HG02884 (cell line): ENCODE measurements at regions not wholly inside any gene's neighbourhood (a gene's known extent, or its start where the extent isn't known, plus 50 kb on each side); places are given as distances from the start of the nearest gene placed in this dataset.

Experiments used
- ATAC-seq: cut with Tn5 transposase; IDR thresholded peaks from one replicate; pipeline ENCODE4 v1.9.1; 2021; ENCODE audit warnings: mild to moderate bottlenecking, moderate library complexity; ENCODE audit not compliant: unreplicated experiment

DNA sequence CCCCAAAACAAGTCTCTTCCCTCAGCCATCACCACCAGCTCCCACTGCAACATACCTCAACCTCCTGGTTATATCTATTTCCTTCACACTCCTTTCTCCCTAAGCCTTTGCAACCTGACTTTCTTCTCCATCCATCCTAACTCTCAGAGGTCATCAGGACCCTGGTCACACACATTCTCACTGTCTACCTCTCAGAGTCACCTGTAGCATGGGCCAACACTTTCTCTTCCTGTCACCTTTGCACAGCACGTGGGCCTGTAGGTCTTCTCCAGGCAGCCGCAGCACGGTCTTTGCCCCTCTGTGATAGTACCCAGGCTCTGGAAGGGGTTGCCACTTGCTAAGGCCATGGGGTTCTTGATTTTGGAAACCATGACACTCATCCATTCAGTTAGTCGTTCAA is 921.1 kb downstream of the UQCRFS1 start:
- ATAC-seq, result no peak

DNA sequence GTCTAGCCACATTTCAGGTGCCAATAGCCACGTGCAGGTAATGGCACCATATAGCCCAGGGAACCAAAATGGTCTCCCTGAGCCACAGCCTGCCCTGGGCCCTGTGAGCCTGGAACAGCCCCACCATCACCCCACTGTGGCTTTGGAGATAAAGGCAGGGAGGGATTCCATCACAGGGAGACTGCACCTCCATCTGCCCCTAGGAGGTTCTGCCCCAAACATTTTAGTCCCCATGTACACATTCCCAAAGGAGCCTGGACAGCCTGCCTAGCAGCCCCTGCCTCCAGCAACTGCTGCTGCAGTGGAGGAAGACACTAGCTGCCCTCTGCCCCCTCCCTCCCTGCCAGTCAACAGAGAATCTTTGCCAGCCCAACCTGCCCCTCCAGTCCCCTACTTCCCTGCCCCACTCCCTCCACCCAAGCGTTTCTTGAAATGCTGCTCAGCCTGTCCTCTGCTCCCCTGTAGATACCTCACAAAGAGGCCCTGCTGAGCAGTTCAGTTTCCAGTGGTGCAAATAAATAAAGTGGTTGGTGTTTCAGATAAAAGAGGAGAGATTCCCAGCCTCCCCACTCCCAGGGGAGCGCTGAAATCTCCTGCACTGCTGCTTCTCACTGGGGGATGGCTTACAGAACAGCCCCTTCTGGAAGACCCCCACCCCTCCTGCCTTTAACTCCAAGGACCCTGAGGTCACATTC is 921.8 kb downstream of the UQCRFS1 start:
- no peak for ATAC-seq

DNA sequence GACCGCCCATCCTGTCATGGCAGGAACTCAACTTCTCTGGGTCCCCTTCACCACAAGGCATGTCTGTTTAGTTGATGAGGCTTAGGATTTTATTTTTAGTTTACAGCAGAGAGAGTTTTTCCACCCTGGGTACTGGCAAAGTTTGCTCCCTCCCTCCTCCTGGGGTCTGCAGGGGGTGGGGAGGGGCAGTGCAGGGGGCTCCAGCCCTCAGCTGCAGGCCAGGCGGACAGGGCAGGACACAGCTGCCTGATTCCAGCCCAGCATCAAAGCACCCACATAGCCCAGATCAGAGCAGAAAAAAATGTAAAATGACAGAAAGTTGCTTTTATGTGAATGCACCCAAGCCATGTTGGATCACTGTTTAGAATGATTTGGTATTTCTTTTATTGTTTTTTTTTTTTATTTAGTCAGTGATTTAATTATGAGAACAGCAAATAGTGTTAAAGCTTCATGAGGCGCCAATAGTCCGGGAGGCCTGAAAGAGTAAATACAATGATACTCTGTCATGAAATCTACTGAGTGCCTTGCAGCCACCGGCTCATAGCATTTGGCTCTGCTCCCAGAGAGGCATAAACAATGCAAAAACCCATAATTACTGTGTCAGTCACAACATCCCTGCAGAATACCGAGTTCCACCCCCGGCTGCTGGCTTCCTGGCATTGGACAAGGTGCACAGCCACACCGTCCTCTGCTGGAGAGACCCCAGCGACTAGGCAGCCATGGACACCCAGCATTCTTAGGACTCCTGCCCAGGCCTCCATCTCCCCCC is 923.5 kb downstream of the UQCRFS1 start:
- ATAC-seq, result no peak

DNA sequence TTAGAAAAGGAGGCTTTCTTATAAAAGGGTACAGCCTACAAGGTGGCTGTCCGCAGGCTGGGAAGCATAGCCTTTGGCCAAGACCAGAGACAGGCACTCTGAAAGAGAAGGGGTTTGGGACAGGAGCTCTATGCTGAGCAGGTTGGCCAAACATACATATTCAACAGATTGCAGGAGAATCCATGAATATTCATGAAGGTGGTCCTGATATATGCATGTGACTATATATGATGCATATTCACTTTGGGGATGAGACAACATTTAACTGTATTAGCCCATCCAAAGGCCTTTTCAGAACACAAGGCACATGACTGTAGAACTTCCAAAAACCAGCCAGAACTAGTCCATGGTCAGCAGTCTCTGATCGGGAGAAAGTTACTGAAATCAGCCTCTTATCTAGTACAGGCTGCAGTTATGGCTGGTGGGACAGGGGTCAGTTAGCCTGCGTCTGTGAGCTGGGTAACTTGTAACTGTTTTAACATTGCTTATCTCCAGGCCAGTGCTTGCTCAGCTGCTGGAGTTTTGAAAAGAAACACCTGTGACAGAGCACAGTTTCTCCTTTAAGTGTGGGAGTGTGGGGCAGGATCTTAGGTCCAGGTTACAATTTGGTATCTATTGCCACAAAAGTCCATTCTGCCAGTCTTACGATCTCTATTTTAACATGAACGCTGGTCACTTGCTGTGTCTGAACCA is 924.2 kb downstream of the UQCRFS1 start:
- ATAC-seq, result no peak

DNA sequence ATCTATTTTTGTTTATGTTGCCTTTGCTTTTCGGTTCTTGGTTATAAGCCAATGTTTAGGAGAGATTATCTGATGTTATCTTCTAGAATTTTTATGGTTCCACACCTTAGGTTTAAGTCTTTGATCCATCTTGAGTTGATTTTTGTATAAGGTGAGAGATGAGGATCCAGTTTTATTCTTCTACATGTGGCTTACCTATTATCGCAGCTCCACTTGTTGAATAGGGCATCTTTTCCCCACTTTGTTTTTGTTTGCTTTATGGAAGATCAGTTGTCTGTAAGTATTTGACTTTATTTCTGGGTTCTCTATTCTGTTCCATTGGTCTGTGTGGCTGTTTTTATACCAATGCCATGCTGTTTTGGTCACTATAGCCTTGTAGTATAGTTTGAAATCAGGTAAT is 927.0 kb downstream of the UQCRFS1 start:
- no peak for ATAC-seq

DNA sequence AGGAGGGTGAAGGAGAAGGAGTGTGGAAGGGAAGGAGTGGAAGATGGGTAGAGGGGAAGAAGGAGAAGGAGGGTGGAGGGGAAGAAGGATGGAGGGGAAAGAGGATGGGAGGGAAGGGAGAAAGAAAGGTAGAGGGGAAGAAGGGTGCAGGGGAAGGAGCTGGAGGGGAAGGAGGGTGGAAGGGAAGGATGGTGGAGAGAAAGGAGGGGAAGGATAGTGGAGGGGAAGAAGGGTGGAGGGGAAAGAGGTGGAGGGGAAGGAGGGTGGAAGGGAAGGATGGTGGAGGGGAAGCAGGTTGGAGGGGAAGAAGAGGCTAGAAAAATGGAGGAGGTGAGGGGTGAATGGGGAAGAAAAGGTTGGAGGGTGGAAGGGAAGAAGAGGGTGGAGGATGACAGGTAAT is 927.9 kb downstream of the UQCRFS1 start:
- ATAC-seq, result no peak

DNA sequence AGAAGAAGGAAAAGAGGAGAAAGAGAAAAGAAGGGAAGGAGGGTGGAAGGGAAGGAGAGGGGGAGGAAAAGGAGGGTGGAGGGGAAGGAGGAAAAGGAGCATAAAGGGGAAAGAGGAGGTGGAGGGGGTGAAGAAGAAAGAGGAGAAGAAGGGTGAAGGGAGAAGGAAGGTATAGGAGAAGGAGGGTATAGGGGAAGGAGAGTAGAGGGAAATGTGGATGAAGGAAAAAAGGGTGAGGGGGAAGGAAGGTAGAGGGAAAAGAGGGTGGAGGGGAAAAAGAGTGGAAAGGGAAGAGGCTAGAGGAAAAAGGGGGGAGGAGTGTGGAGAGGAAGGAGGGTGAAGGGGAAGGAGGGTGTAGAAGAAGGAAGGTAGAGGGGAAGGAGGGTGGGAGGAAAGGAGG is 928.6 kb downstream of the UQCRFS1 start:
- ATAC-seq, result no peak

DNA sequence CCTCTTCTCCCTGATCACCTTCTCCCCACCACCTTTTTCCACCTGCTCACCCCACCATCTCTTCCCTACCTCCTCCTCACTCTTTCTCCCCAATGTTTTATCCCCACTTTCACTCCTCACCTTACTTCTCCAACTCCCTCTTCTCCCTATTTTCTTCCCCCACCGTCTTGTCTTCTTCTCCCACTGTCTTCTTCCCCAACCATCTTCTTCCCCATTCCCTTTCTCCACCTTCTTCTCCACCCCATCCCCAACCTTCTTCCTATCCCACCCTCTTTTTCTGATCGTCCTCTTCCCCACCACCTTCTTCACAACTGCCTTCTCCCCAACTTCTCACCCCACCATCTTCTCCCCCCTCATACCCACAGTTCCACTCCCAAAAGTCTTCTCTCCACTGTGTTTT is 929.4 kb downstream of the UQCRFS1 start:
- ATAC-seq, result no peak

DNA sequence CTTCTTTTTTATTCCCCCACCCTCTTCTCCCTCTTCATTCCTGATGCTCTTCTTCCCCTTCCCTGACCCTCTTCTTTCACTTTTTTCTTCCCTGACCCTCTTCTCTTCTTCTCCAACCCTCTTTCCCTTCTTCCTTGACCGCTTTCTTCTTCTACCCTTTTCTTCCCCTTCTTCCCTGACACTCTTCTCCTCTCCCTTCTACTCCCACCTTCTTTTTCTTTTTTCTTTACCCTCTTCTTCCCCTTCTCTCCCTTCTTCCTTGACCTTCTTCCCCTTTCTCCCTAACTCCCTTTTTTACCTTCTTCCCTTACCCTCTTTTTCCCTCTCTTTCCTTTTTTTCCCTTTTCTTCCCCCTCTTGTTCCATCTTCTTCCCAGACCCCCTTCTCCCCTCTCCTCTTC is 931.3 kb downstream of the UQCRFS1 start:
- no peak for ATAC-seq

DNA sequence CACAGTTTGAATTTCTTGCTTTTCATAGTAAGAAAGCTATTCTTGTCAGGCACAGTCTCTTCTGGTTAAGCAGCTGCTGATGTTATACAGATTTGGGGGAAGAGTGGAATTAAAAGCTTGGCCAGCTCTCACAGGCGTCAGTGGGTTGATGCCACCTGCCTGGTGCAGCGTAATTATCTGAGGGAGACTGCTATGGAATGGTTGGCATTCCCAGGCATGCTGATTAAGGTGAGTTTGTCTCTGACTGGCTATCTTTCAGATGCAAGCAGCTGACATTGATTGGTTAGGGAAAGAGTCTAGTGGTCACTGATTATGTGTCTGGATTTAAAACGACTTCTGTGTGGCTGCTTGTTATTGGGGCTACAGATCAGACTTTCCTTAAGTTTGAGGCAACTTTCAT is 948.4 kb downstream of the UQCRFS1 start:
- no peak for ATAC-seq

DNA sequence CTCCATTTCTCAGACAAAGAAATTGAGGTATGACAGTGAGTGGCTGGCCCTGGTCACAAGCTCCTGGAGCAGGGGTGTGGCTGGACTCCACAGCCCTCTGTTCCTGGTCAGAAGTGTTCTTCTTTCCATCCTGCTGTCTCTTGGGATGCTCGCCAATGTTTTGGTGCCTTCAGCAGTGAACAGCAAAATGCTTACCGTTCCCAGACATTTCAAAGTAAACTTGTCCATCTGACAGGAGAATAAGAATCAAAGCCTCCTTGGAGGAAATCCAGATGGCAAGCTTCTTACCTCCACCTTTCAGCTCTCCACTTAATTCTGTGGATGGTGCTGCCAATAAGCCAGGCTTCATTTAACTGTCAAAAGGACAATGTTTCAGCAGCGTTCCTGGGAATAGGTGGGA is 954.1 kb downstream of the UQCRFS1 start:
- ATAC-seq, result no peak

DNA sequence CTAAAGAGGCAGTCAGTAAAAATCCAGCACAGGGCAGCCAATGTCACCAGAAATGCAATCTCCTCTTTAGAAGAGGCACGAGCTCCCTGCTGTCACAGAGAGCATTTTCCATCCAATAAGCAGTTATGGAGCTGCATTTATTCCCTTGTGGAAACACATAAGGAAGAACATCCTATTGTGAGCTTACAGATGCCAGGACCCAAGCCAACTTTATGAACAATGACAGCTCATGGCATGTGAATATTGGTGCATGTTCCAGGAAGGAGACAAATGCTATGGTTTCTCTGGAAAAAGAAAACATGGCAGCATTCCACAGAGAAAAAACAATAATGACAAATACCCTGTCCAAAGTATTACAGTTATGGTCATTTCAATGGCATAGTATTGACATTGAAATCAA is 955.6 kb downstream of the UQCRFS1 start:
- ATAC-seq, result no peak

DNA sequence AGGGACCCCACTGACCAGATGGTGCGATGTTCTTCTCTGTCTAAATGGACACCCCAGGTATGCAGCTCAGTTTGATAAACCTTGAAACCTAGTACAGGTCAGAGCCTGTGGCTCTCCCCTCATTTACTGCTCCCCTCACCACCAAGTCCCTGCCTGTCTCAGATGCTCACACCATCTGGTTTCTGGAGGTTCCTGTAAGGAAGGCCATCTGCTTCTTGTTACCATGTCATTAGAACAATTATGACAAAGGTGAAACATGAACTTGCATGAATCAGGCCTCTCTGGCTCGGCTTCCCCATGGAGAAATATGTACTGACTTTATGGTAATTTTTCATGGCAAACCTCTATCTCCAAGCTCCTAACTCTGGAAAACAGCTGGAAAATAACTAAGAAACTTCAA is 965.7 kb downstream of the UQCRFS1 start:
- ATAC-seq, result no peak

DNA sequence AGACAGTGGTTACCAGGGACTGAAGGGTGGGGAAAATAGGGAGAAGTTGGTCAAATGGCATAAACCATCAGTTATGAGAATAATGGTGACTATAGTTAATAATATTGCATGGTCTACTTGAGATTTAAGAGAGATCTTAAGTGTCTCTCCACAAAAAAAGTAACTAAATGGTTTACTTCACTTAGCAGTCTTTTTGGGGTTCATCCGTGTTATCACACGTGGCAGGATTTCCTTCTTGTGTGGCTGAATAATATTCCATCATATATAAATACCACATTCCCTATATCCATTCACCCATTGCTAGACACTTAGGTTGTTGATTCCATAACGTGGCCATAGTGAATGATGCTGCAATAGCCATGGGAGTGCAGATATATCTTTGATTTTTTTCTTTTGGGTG is 967.0 kb downstream of the UQCRFS1 start:
- no peak for ATAC-seq

DNA sequence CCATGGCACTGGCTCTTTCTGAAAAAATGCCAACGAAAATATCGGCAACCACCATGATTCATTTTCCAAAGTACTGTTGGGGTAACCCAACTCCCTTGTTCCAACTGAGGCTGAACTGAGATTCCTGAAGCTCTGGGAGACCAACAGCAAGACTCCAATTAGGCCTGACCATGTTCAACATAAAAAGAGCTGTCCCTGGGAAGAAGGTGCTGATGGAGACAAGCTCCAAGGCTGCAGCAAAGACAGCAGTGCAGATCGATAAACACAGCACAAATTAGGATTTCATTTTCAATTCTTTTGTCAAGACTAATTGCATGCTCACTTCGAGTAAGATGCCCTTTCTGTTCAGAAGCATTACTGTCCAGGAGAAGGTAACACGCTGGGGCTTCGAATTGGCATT is 968.0 kb downstream of the UQCRFS1 start:
- no peak for ATAC-seq

DNA sequence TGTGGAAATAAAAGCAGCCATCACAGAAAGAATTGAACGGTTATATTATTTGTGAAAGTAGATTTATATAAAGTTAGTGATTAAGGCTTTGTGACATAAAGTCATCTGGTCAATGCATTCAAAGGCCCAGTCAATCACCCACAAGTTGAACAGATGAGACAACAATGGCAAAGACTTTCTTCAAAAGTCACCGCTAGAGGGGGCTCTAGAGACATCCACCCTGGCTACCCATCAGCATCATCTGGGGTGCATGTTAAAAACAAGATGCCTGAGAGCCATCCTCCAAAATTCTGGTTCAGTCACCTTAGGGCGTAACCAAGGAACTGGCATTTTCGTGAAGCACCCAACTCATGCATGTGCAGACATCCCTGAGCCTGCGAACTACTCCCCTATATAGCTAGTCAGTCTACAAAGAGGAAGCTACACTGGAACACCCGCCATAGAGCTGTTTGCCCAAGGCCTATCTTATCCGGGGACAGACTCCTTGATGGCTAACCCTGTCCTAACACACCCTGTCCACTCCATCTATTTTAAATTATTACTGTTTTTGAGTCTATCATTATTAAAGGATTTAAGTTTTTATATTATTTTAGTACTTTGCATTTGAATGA is 970.5 kb downstream of the UQCRFS1 start:
- no peak for ATAC-seq

DNA sequence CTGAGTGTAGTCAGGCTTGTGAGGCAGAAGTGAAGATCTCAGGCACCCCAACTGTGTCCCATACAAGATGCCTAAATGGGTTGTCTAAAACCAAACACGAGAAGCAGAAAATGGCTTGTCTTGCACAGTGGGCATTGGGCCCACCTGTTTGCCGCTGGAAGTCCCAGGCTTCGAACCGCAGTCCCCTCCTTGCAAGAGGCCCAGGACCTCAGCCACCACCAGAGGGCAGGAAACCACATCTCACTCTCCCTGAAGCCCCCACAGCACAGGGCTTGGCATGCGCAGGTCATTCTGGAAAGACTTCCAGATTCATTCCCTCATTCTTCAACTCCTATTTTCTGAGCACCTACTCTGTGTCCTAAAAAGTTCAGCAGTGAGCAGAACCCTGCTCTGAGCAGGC is 973.7 kb downstream of the UQCRFS1 start:
- no peak for ATAC-seq

DNA sequence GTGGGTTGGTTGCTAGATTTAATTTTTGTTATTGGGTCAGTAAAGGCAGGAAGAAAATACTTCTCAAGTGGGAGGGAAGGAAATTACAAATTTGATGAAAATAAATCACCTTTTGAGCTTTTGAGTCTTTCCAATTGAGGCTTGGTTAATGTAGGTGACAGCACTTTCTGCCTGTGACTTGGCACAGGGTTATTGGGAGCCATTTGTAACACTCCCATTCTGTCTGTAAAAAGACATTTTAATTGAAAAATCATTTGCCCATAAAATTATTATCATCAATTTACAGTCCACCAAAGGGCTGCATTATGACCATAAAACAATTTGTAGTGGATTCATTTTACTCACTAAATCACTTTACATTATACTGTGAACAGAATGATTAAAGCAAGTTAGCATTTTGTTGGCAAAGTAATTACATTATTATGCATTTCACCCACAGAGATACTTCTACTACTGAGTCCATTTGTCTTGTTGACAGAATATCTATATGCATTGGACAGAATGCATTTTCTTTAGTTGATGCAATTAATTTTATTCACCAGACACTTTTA is 974.6 kb downstream of the UQCRFS1 start:
- no peak for ATAC-seq

DNA sequence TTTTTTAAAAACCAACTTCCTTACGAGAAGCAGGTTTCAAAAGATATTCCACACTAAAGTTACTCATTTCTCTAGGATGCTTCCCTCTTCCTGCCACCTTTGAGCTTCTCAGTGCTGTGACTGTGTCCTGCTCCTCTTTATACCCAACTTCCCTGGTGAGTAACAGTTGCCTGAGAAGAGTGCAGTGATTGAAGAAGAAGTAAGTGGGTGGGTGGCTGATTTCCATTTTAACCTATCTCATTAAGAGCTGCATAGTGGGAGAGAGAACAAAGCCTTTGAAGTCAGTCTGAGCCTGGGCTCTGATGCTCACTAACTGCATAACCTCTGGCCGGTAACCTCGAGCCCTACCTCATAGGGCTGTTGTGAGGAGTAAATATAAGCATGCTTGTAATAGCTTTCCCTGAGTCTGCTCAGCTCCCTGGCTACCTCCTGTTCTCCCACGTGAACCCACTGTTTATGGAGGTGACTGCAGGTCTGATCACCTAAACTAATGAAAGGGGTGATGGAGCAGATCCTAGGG is 977.3 kb downstream of the UQCRFS1 start:
- ATAC-seq, result no peak

DNA sequence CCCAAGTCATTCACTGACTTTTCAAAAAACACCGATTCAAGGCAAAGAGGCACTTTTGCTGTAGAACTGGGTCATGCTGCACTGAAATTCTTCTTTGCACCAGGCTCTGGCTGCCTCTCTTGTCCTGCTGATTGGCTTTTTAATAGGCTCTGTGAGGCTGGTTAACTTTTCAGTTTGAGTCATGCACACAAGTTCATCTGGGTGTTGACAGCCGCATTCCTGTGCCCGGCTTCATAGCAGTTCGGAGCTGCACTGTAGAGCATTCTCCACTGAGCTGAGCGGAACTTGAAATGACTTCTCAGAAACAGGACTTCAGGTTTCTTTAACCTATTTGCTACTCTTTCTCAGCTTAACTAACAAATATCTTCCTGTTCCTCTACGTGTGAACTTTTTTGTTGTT is 978.3 kb downstream of the UQCRFS1 start:
- no peak for ATAC-seq

DNA sequence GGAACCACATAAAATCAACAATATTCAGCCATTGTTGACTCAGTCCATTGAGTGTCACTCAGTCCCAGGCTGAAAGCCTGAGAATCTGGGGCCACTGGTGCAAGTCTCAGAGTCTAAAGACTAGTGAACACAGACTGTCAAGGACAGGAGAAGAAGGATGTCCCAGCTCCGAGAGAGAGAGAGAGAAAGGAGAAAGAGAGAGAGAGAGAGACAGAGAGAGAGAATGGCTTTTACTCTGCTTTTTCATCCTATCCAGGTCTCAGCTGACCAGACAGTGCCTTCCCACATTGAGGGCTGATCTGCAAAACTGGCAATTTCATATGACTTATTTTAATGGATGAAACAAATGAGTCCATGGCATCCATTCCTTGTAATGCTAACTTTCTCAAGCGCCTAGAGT is 984.1 kb downstream of the UQCRFS1 start:
- no peak for ATAC-seq
